AG10803 (cell line): ENCODE measurements at regions not wholly inside any gene's neighbourhood (a gene's known extent, or its start where the extent isn't known, plus 50 kb on each side); places are given as distances from the start of the nearest gene placed in this dataset.

Source experiments
- DNase-seq: peaks from one replicate; pipeline ENCODE4 v3.0.0; 2010; ENCODE audit warnings: low read depth
- H3K4me3 ChIP-seq: 2 replicates; pipeline ENCODE4 v1.5.1; 2011; ENCODE audit warnings: mild to moderate bottlenecking, low read length, control low read depth
- CTCF ChIP-seq: conservative IDR thresholded peaks from 2 replicates; pipeline ENCODE4 v1.5.1; 2011; ENCODE audit warnings: mild to moderate bottlenecking, low read length, control low read depth, inconsistent platforms

- H3K4me3 ChIP-seq, result no peak overlapping the region
- DNase-seq, result no peak
- TF ChIP-seq CTCF, result no peak
Observed at GRCh38 chr1:30629501-30629900, 93.9 kb downstream of the MATN1 start.

- H3K4me3 ChIP-seq, result no peak overlapping the region
- DNase-seq, result no peak
- TF ChIP-seq CTCF, result no peak
Observed at GRCh38 chr1:30627994-30628393, 95.4 kb downstream of the MATN1 start.

- no peak for DNase-seq
- H3K4me3 ChIP-seq, result no peak overlapping the region
- TF ChIP-seq CTCF, result no peak
Observed at GRCh38 chr1:30627206-30627605, 96.2 kb downstream of the MATN1 start.

GRCh38 chr1:30623431-30623830 is 100.0 kb downstream of the MATN1 start:
- no peak for TF ChIP-seq CTCF
- H3K4me3 ChIP-seq, result no peak overlapping the region
- no peak for DNase-seq

GRCh38 chr1:30619619-30620018 is 103.8 kb downstream of the MATN1 start:
- no peak for TF ChIP-seq CTCF

GRCh38 chr1:30618335-30618747 is 105.0 kb downstream of the MATN1 start:
- peak; percentile 9 for DNase-seq
- no peak overlapping the region for H3K4me3 ChIP-seq

More at GRCh38 chr1:30619619-30620018, 103.8 kb downstream of the MATN1 start:
- no peak overlapping the region for H3K4me3 ChIP-seq
- DNase-seq, result no peak

GRCh38 chr1:30616759-30617158 is 106.6 kb downstream of the MATN1 start:
- TF ChIP-seq CTCF, result no peak
- no peak overlapping the region for H3K4me3 ChIP-seq
- DNase-seq, result no peak

More at GRCh38 chr1:30618335-30618747, 105.0 kb downstream of the MATN1 start:
- TF ChIP-seq CTCF, result no peak
